Spleen (tissue), 11 donors: ENCODE measurements at regions not wholly inside any gene's neighbourhood (a gene's known extent, or its start where the extent isn't known, plus 50 kb on each side); places are given as distances from the start of the nearest gene placed in this dataset.

Source experiments
- DNase-seq: peaks from one replicate; pipeline ENCODE4 v3.0.0-alpha.2; 2020
- H3K27ac ChIP-seq, 8 donors: fragments of 200-600 bp; sonication (generic) in 7 of 8; 1 replicate in 4 of 8; 2 replicates in 4 of 8; pipeline versions ENCODE4 v1.5.0 to v1.8.0; 2016 to 2021; ENCODE audit warnings: inconsistent platforms in 4 of 8, mild to moderate bottlenecking in 4 of 8, moderate library complexity in 1 of 8
- H3K27me3 ChIP-seq, 7 donors: fragments of 200-600 bp; sonication (generic) in 6 of 7; replicated peaks in 1 of 7; 1 replicate in 4 of 7; 2 replicates in 3 of 7; pipeline versions ENCODE4 v1.5.0 to v1.8.0; 2016 to 2021; ENCODE audit warnings: inconsistent platforms in 3 of 7, mild to moderate bottlenecking in 1 of 7
- H3K36me3 ChIP-seq, 6 donors: fragments of 200-600 bp; sonication (generic) in 5 of 6; 1 replicate in 4 of 6; 2 replicates in 2 of 6; pipeline versions ENCODE4 v1.5.0 to v1.8.0; 2016 to 2021; ENCODE audit warnings: inconsistent platforms in 2 of 6
- H3K4me1 ChIP-seq, 6 donors: fragments of 200-600 bp; sonication (generic) in 5 of 6; 1 replicate in 3 of 6; 2 replicates in 3 of 6; pipeline versions ENCODE4 v1.5.0 to v1.8.0; 2016 to 2021; ENCODE audit warnings: inconsistent platforms in 3 of 6
- H3K4me3 ChIP-seq, 8 donors: fragments of 200-600 bp; sonication (generic) in 7 of 8; 1 replicate in 4 of 8; 2 replicates in 4 of 8; pipeline versions ENCODE4 v1.5.0 to v1.8.0; 2016 to 2021; ENCODE audit warnings: inconsistent platforms in 4 of 8, mild to moderate bottlenecking in 4 of 8, moderate library complexity in 2 of 8
- H3K9me3 ChIP-seq, 8 donors: fragments of 200-600 bp; sonication (generic) in 7 of 8; 1 replicate in 4 of 8; 2 replicates in 4 of 8; pipeline versions ENCODE4 v1.5.0 to v1.8.0; 2016 to 2021; ENCODE audit warnings: inconsistent platforms in 4 of 8
- CTCF ChIP-seq, 11 experiments: fragments of 200-600 bp in 7 of 11; fragments of 450-650 bp in 4 of 11; sonication (generic) in 4 of 11; IDR thresholded peaks in 8 of 11; conservative IDR thresholded peaks in 3 of 11; 1 replicate in 7 of 11; 2 replicates in 4 of 11; pipeline versions ENCODE4 v1.4.0 to v1.8.0; 2016 to 2021; ENCODE audit warnings: antibody characterized with exemption in 11 of 11, inconsistent platforms in 4 of 11, mild to moderate bottlenecking in 1 of 11
- POLR2A ChIP-seq, 3 donors: fragments of 450-650 bp; IDR thresholded peaks; one replicate each; pipeline ENCODE4 v1.5.1; 2017; ENCODE audit warnings: antibody characterized with exemption in 3 of 3, mild to moderate bottlenecking in 1 of 3
- POLR2AphosphoS5 ChIP-seq, 3 donors: sonication (generic); formaldehyde crosslinking; IDR thresholded peaks; one replicate each; pipeline ENCODE4 v1.5.1; 2017; ENCODE audit warnings: antibody characterized with exemption in 3 of 3
- WGBS, 5 donors: extraction: QIAGEN DNeasy Blood & Tissue Kit in 3 of 5; methylation state at CpG; one replicate each; pipeline versions ENCODE4 v1.1.5 to v1.1.7; 2013 to 2018; 5-methylcytosine and 5-hydroxymethylcytosine counted together
- intact Hi-C: fragments of 100-400 bp; cut with DNase I; formaldehyde crosslinking; loops from one replicate; pipeline ENCODE4 v1.15.0; 2023; ENCODE audit warnings: low total_unique reads
- donor health status: healthy with polysubstance abuse.
- donor health status: DM: no; HTN: no; CAD: no; lungs with moderate emphysema.
- donor health status: DM: no; HTN: no; CAD: no.
- donor health status: Bipolar disorder and iron deficiency.
- donor health status: healthy.
- donor health status: DM: no; HTN: no; CAD: no.
- donor health status: DM: yes; HTN: yes; CAD: no.

GRCh38 chr9:28661853-28662252 lies 1088.6 kb upstream of the C9orf72 start:
- Histone ChIP-seq H3K27ac (no peak overlapping the region), H3K4me1 (no peaks in the 10 kb centered on the region), H3K4me3 (no peak overlapping the region), H3K9me3 (no peaks in the 10 kb centered on the region), H3K27me3 (no peaks in the 10 kb centered on the region), H3K36me3 (no peaks in the 10 kb centered on the region)
- TF ChIP-seq CTCF (IDR thresholded peaks at IDR 0.05 in 8 of 11, conservative IDR thresholded peaks at IDR 0.05 in 3 of 11) (no peak), POLR2AphosphoS5 (IDR thresholded peaks at IDR 0.05) (no peak), POLR2A (IDR thresholded peaks at IDR 0.05) (no peak)
- WGBS, 5 donors: 74 to 84% (median 80%) methylated on average over 3 of the region's 3 CpGs
- DNase-seq: no peak
- intact Hi-C loops: no loop called here

GRCh38 chr9:28662675-28663074 lies 1089.4 kb upstream of the C9orf72 start:
- Histone ChIP-seq H3K27me3 (no peaks in the 10 kb centered on the region), H3K4me3 (no peak overlapping the region), H3K27ac (no peak overlapping the region), H3K36me3 (no peaks in the 10 kb centered on the region), H3K4me1 (no peaks in the 10 kb centered on the region), H3K9me3 (no peaks in the 10 kb centered on the region)
- no peak for DNase-seq
- 85 to 93% (median 88%) methylated on average over 2 of the region's 2 CpGs for WGBS, 5 donors
- intact Hi-C loops: no loop called here
- no peak for TF ChIP-seq POLR2AphosphoS5 (IDR thresholded peaks at IDR 0.05)
- TF ChIP-seq CTCF (IDR thresholded peaks at IDR 0.05 in 8 of 11, conservative IDR thresholded peaks at IDR 0.05 in 3 of 11): no peak

- no peaks in the 10 kb centered on the region for H3K36me3 ChIP-seq
- no peak for DNase-seq
- no peak overlapping the region for H3K4me3 ChIP-seq
- H3K27me3 ChIP-seq: no peaks in the 10 kb centered on the region
- 64 to 78% (median 67%) methylated on average over 2 of the region's 2 CpGs for WGBS, 5 donors
- no peak overlapping the region for H3K27ac ChIP-seq
- H3K4me1 ChIP-seq: no peaks in the 10 kb centered on the region
- no peak for TF ChIP-seq CTCF (IDR thresholded peaks at IDR 0.05 in 8 of 11, conservative IDR thresholded peaks at IDR 0.05 in 3 of 11)
- TF ChIP-seq POLR2A (IDR thresholded peaks at IDR 0.05): no peak
- TF ChIP-seq POLR2AphosphoS5 (IDR thresholded peaks at IDR 0.05): no peak
- intact Hi-C loops: no loop called here
- no peaks in the 10 kb centered on the region for H3K9me3 ChIP-seq
Measured at GRCh38 chr9:28668158-28668557, 1094.9 kb upstream of the C9orf72 start.

GRCh38 chr9:28671000-28671399 lies 1097.7 kb upstream of the C9orf72 start:
- Histone ChIP-seq H3K36me3 (no peaks in the 10 kb centered on the region), H3K4me3 (no peak overlapping the region), H3K9me3 (no peaks in the 10 kb centered on the region), H3K27me3 (no peaks in the 10 kb centered on the region), H3K4me1 (no peaks in the 10 kb centered on the region), H3K27ac (no peak overlapping the region)
- 65 to 80% (median 70%) methylated on average over 3 of the region's 3 CpGs for WGBS, 5 donors
- no peak for TF ChIP-seq POLR2AphosphoS5 (IDR thresholded peaks at IDR 0.05)
- TF ChIP-seq CTCF (IDR thresholded peaks at IDR 0.05 in 8 of 11, conservative IDR thresholded peaks at IDR 0.05 in 3 of 11): no peak
- no peak for TF ChIP-seq POLR2A (IDR thresholded peaks at IDR 0.05)
- DNase-seq: no peak
- intact Hi-C loops: no loop called here
